DOHH2 (cell line): ENCODE measurements at regions not wholly inside any gene's neighbourhood (a gene's known extent, or its start where the extent isn't known, plus 50 kb on each side); places are given as distances from the start of the nearest gene placed in this dataset.

Source experiments
- H3F3A ChIP-seq: fragments of 200-600 bp; sonication (generic), shearing (Covaris generic); 2 replicates; pipeline ENCODE4 v1.6.0; 2016; ENCODE audit warnings: antibody characterized with exemption, mild to moderate bottlenecking; ENCODE audit not compliant: control insufficient read depth, insufficient read depth
- H3K27ac ChIP-seq: fragments of 200-600 bp; sonication (generic); 2 replicates; pipeline ENCODE4 v1.5.1; 2014; ENCODE audit warnings: low read depth, mild to moderate bottlenecking, low read length, moderate library complexity
- H3K27me3 ChIP-seq: fragments of 200-600 bp; sonication (generic); 2 replicates; pipeline ENCODE4 v1.6.1; 2014; ENCODE audit warnings: mild to moderate bottlenecking, low read length, mixed read lengths; ENCODE audit not compliant: control insufficient read depth
- H3K36me3 ChIP-seq: fragments of 200-600 bp; sonication (generic); 2 replicates; pipeline ENCODE4 v1.6.1; 2014; ENCODE audit warnings: mild to moderate bottlenecking, low read length, moderate library complexity, mixed read lengths; ENCODE audit not compliant: control insufficient read depth
- H3K4me1 ChIP-seq: fragments of 200-600 bp; sonication (generic); 2 replicates; pipeline ENCODE4 v1.6.1; 2014; ENCODE audit warnings: mild to moderate bottlenecking, low read length, mixed read lengths; ENCODE audit not compliant: control insufficient read depth
- H3K4me2 ChIP-seq: fragments of 200-600 bp; sonication (generic); 2 replicates; pipeline ENCODE4 v1.6.0; 2014; ENCODE audit warnings: mild to moderate bottlenecking, low read length, moderate library complexity
- H3K4me3 ChIP-seq: fragments of 200-600 bp; sonication (generic); 2 replicates; pipeline ENCODE4 v1.5.1; 2014; ENCODE audit warnings: mild to moderate bottlenecking, low read length, mixed read lengths
- H3K79me2 ChIP-seq: fragments of 200-600 bp; sonication (generic); 2 replicates; pipeline ENCODE4 v1.6.1; 2014; ENCODE audit warnings: mild to moderate bottlenecking, low read length, mixed read lengths; ENCODE audit not compliant: control insufficient read depth
- H3K9me2 ChIP-seq: fragments of 200-600 bp; sonication (generic); replicated peaks from 2 replicates; pipeline ENCODE4 v1.6.1; 2014; ENCODE audit warnings: mild to moderate bottlenecking, low read length, mixed read lengths; ENCODE audit not compliant: control insufficient read depth
- H3K9me3 ChIP-seq: fragments of 200-600 bp; sonication (generic); 2 replicates; pipeline ENCODE4 v1.6.1; 2014; ENCODE audit warnings: antibody characterized with exemption, low read length, mixed read lengths; ENCODE audit not compliant: control insufficient read depth, insufficient read depth
- H4K20me1 ChIP-seq: fragments of 200-600 bp; sonication (generic); 2 replicates; pipeline ENCODE4 v1.6.0; 2014; ENCODE audit warnings: low read depth, mild to moderate bottlenecking, antibody characterized with exemption, low read length, moderate library complexity; ENCODE audit not compliant: control insufficient read depth, insufficient read depth
- CTCF ChIP-seq: fragments of 200-600 bp; sonication (generic); IDR thresholded peaks from one replicate; pipeline ENCODE4 v1.5.1; 2014; ENCODE audit warnings: antibody characterized with exemption, mild to moderate bottlenecking, low read depth, low read length; ENCODE audit not compliant: poor library complexity, severe bottlenecking
- EZH2phosphoT487 ChIP-seq: fragments of 200-600 bp; sonication (generic); IDR thresholded peaks from 2 replicates; pipeline ENCODE4 v1.6.1; 2017; ENCODE audit warnings: borderline replicate concordance, mild to moderate bottlenecking, antibody characterized with exemption, low read length, moderate library complexity, mixed read lengths

DNA sequence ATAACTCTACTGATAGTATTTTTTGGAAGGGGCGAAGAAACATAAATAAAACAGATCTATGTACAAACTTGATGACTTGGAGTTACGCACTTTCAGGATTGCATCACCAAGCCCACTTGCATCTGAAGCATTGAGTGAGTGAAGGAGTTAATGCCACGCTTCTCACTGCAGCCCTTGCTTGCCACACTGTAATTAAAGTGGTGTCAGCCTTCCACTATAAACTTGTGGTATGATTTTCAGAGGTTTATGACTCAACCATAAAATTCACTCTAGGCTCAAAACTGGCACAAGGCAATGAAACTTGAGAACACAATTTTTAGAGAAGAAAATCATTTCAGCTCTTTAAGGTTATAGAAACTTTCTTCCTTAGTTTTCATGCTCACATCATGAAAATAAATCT lies 93.9 kb upstream of the PRMT6 start:
- H3K9me3 ChIP-seq = no peaks in the 10 kb centered on the region
- H3K4me1 ChIP-seq = no peaks in the 10 kb centered on the region
- no peaks in the 10 kb centered on the region for H3K9me2 ChIP-seq
- no peak overlapping the region for H3K4me2 ChIP-seq
- H3K36me3 ChIP-seq = no peaks in the 10 kb centered on the region
- TF ChIP-seq EZH2phosphoT487 (no peak), CTCF (no peak)
- H3K27me3 ChIP-seq = no peaks in the 10 kb centered on the region
- H3F3A ChIP-seq = no peaks in the 10 kb centered on the region
- H3K79me2 ChIP-seq = no peaks in the 10 kb centered on the region
- H4K20me1 ChIP-seq = no peaks in the 10 kb centered on the region
- H3K27ac ChIP-seq = no peak overlapping the region
- H3K4me3 ChIP-seq = no peak overlapping the region

DNA sequence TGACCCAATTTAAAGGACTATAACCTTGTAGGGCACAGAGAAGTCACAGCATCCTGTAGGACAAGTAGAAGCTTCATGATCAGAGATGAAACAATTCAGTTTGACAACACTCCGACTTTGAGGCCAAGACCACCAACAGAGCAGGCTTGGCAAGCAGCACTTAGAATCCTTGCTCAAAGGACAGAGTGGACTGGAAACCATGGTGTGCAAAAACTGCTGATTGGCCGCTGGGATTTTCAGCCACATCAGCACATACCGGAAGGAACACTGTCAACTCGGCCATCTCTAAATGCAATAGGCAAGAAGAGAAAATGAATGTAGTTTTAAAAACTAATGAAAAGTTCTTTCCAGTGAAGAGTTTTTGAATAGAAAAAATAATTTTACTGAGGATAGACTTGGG lies 92.0 kb upstream of the PRMT6 start:
- H3F3A ChIP-seq = no peaks in the 10 kb centered on the region
- no peaks in the 10 kb centered on the region for H3K9me3 ChIP-seq
- H3K4me3 ChIP-seq = no peak overlapping the region
- TF ChIP-seq EZH2phosphoT487 (no peak), CTCF (no peak)
- H3K27ac ChIP-seq = no peak overlapping the region
- H3K4me2 ChIP-seq = no peak overlapping the region
- no peaks in the 10 kb centered on the region for H3K79me2 ChIP-seq
- no peaks in the 10 kb centered on the region for H3K36me3 ChIP-seq
- H3K27me3 ChIP-seq = no peaks in the 10 kb centered on the region
- H3K4me1 ChIP-seq = no peaks in the 10 kb centered on the region
- no peaks in the 10 kb centered on the region for H3K9me2 ChIP-seq
- no peaks in the 10 kb centered on the region for H4K20me1 ChIP-seq

DNA sequence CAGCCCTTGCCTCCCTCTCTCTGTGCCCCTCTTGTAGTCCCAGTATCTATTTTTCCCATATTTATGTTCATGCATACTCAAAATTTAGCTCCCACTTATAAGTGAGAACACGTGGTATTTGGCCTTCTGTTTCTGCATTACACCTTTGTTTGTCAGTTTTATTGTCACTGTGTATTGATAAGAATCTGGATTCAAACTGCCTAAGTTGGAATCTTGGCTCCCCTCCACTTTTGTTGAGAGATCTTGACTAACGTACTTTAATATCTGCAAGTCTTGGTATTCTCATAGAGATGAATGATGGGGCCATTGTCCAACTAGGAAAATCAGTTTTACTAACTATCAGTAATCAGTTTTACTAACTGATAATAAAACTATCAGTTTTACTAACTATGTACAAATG lies 87.8 kb upstream of the PRMT6 start:
- Histone ChIP-seq H3K4me1 (no peaks in the 10 kb centered on the region), H4K20me1 (no peaks in the 10 kb centered on the region), H3K27ac (no peak overlapping the region), H3K4me3 (no peak overlapping the region), H3K4me2 (no peak overlapping the region), H3K9me3 (no peaks in the 10 kb centered on the region), H3K36me3 (no peaks in the 10 kb centered on the region), H3K79me2 (no peaks in the 10 kb centered on the region), H3F3A (no peaks in the 10 kb centered on the region), H3K27me3 (no peaks in the 10 kb centered on the region), H3K9me2 (no peaks in the 10 kb centered on the region)
- TF ChIP-seq EZH2phosphoT487 (no peak), CTCF (no peak)

DNA sequence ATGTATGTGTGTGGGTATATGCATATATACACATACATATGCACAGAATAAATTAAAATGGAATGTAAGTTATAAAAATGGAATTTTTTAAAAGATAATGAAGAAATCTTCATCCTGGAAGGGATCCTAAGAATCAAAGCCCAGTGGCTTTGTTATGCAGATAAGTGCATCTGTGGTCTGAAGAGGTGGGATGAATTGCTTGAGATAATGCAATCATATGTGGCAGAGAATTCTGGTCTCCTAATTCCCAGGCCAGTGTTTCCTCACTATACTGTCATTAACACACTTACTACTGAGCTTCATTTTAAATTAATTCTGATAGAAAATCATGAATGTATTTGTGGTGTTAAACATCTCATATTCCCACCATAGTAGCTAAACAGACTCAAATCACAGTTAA lies 86.7 kb upstream of the PRMT6 start:
- H3K9me2 ChIP-seq = no peaks in the 10 kb centered on the region
- no peaks in the 10 kb centered on the region for H3F3A ChIP-seq
- TF ChIP-seq EZH2phosphoT487 (no peak), CTCF (no peak)
- no peaks in the 10 kb centered on the region for H3K36me3 ChIP-seq
- no peak overlapping the region for H3K27ac ChIP-seq
- H3K4me1 ChIP-seq = no peaks in the 10 kb centered on the region
- no peaks in the 10 kb centered on the region for H4K20me1 ChIP-seq
- H3K79me2 ChIP-seq = no peaks in the 10 kb centered on the region
- no peaks in the 10 kb centered on the region for H3K27me3 ChIP-seq
- no peak overlapping the region for H3K4me3 ChIP-seq
- no peaks in the 10 kb centered on the region for H3K9me3 ChIP-seq
- H3K4me2 ChIP-seq = no peak overlapping the region
